HCT116 (cell line): ENCODE measurements at regions not wholly inside any gene's neighbourhood (a gene's known extent, or its start where the extent isn't known, plus 50 kb on each side); places are given as distances from the start of the nearest gene placed in this dataset.

ENCODE experiments used
- ATAC-seq: fragments of 200-7000 bp; cut with Tn5 transposase; 2 replicates; pipeline ENCODE4 v1.9.1; 2020; ENCODE audit warnings: mild to moderate bottlenecking, moderate library complexity
- BruUV-seq: library from RNA; stranded (reverse); fragments of 400-500 nt; replicated peaks from 2 replicates; lab custom pipeline; 2021; lab: Mats Ljungman, UMichigan
- CTCF ChIA-PET: fragments of 300-600 bp; sonication (Branson Sonifier 250); formaldehyde crosslinking; loops from one replicate; lab custom pipeline; 2021; ENCODE audit warnings: antibody characterized with exemption; lab: Charles Lee
- POLR2A ChIA-PET: fragments of 300-600, 350-600 bp; sonication (Branson Sonifier 250); formaldehyde crosslinking; loops from one replicate; lab custom pipeline; 2021; ENCODE audit warnings: antibody characterized with exemption; lab: Charles Lee
- RAD21 ChIA-PET, 2 experiments: fragments of 300-600 bp; sonication (Branson Sonifier 250); formaldehyde crosslinking; loops; one replicate each; lab custom pipeline; 2023; ENCODE audit warnings: low total read pairs in 2 of 2; ENCODE audit not compliant: uncharacterized antibody in 2 of 2, unreplicated experiment in 2 of 2, low non-redundant PET in 1 of 2; lab: Charles Lee
- DNase-seq: peaks from one replicate; pipeline ENCODE4 v3.0.0-alpha.2; 2010; ENCODE audit warnings: low read depth, low spot score
- H2AFZ ChIP-seq: fragments of 200-600 bp; shearing (Covaris generic), sonication (generic); 2 replicates; pipeline ENCODE4 v1.6.1; 2017; ENCODE audit warnings: low read depth, mixed run types, mixed read lengths, antibody characterized with exemption, low read length; ENCODE audit not compliant: poor library complexity, severe bottlenecking
- H3K27ac ChIP-seq: 2 replicates; pipeline ENCODE4 v1.5.1; 2012; ENCODE audit warnings: low read depth, low read length
- H3K27me3 ChIP-seq: fragments of 200-600 bp; sonication (generic); 2 replicates; pipeline ENCODE4 v1.6.1; 2016; ENCODE audit warnings: mixed run types, low read length, mixed read lengths; ENCODE audit not compliant: insufficient read depth
- H3K36me3 ChIP-seq, 2 experiments: fragments of 200-500 bp in 1 of 2; fragments of 200-600 bp in 1 of 2; sonication (Bioruptor generic) in 1 of 2; sonication (generic) in 1 of 2; 2 replicates each; pipeline versions ENCODE4 v1.5.1 to v1.6.1; 2014 to 2016; ENCODE audit warnings: low read length in 2 of 2, inconsistent platforms in 1 of 2, mixed read lengths in 1 of 2, mixed run types in 1 of 2; ENCODE audit not compliant: insufficient read depth in 2 of 2, control insufficient read depth in 1 of 2
- H3K4me1 ChIP-seq, 2 experiments: fragments of 200-600 bp in 1 of 2; sonication (generic) in 1 of 2; 2 replicates each; pipeline versions ENCODE4 v1.5.1 to v1.6.1; 2012 to 2017; ENCODE audit warnings: low read length in 2 of 2, inconsistent platforms in 1 of 2, mild to moderate bottlenecking in 1 of 2, mixed read lengths in 1 of 2, mixed run types in 1 of 2, moderate library complexity in 1 of 2; ENCODE audit not compliant: insufficient read depth in 2 of 2, control insufficient read depth in 1 of 2
- H3K4me2 ChIP-seq: fragments of 200-600 bp; sonication (generic); 2 replicates; pipeline ENCODE4 v1.6.1; 2017; ENCODE audit warnings: mixed run types, low read length, mixed read lengths
- H3K4me3 ChIP-seq, 2 experiments: fragments of 200-600 bp in 1 of 2; sonication (generic) in 1 of 2; replicated peaks in 1 of 2; 2 replicates each; pipeline ENCODE4 v1.5.1; 2011 to 2016; ENCODE audit warnings: low read length in 2 of 2, control low read depth in 1 of 2, low read depth in 1 of 2, mild to moderate bottlenecking in 1 of 2, mixed read lengths in 1 of 2, mixed run types in 1 of 2
- H3K79me2 ChIP-seq: fragments of 200-600 bp; sonication (generic); 2 replicates; pipeline ENCODE4 v1.6.1; 2017; ENCODE audit warnings: mild to moderate bottlenecking, mixed run types, low read length, moderate library complexity, mixed read lengths; ENCODE audit not compliant: insufficient read depth
- H3K9ac ChIP-seq: fragments of 200-600 bp; sonication (generic); 2 replicates; pipeline ENCODE4 v1.6.1; 2016; ENCODE audit warnings: low read length, mixed read lengths
- H3K9me2 ChIP-seq: fragments of 200-600 bp; sonication (generic), shearing (Covaris generic); 2 replicates; pipeline ENCODE4 v1.6.1; 2017; ENCODE audit warnings: mixed run types, mild to moderate bottlenecking, moderate library complexity; ENCODE audit not compliant: insufficient read depth
- H3K9me3 ChIP-seq, 2 experiments: fragments of 200-500 bp in 1 of 2; fragments of 200-600 bp in 1 of 2; sonication (Bioruptor generic) in 1 of 2; sonication (generic) in 1 of 2; 2 replicates each; pipeline ENCODE4 v1.6.1; 2014 to 2017; ENCODE audit warnings: low read length in 2 of 2, mixed read lengths in 2 of 2, inconsistent platforms in 1 of 2, low read depth in 1 of 2, mild to moderate bottlenecking in 1 of 2, mixed run types in 1 of 2, moderate library complexity in 1 of 2; ENCODE audit not compliant: control insufficient read depth in 1 of 2, insufficient read depth in 1 of 2
- H4K20me1 ChIP-seq: fragments of 200-600 bp; sonication (generic), shearing (Covaris generic); 2 replicates; pipeline ENCODE4 v1.6.1; 2017; ENCODE audit warnings: mixed run types, mild to moderate bottlenecking, moderate library complexity; ENCODE audit not compliant: insufficient read depth
- CBX3 ChIP-seq: IDR thresholded peaks from 2 replicates; pipeline ENCODE4 v1.6.1; 2012; ENCODE audit warnings: low read depth
- CEBPB ChIP-seq: IDR thresholded peaks from 2 replicates; pipeline ENCODE4 v1.6.1; 2012; ENCODE audit warnings: low read depth
- CTCF ChIP-seq, 3 experiments: fragments of 200-600 bp in 1 of 3; sonication (generic) in 1 of 3; IDR thresholded peaks in 2 of 3; conservative IDR thresholded peaks in 1 of 3; 2 replicates each; pipeline ENCODE4 v1.5.1; 2012 to 2017; ENCODE audit warnings: low read depth in 2 of 3, low read length in 2 of 3, antibody characterized with exemption in 1 of 3, borderline replicate concordance in 1 of 3, control low read depth in 1 of 3, mild to moderate bottlenecking in 1 of 3, mixed read lengths in 1 of 3, mixed run types in 1 of 3, moderate library complexity in 1 of 3; ENCODE audit not compliant: insufficient read depth in 1 of 3
- EGR1 ChIP-seq: IDR thresholded peaks from 2 replicates; pipeline ENCODE4 v1.6.1; 2012; ENCODE audit warnings: low read depth
- EZH2 ChIP-seq: fragments of 200-600 bp; sonication (generic); IDR thresholded peaks from 2 replicates; pipeline ENCODE4 v1.6.1; 2017; ENCODE audit warnings: antibody characterized with exemption, mixed run types
- EZH2phosphoT487 ChIP-seq: fragments of 200-600 bp; IDR thresholded peaks from 2 replicates; pipeline ENCODE4 v1.6.1; 2018; ENCODE audit warnings: antibody characterized with exemption, borderline replicate concordance
- FOSL1 ChIP-seq: IDR thresholded peaks from 2 replicates; pipeline ENCODE4 v1.6.1; 2012; ENCODE audit warnings: low read depth
- JUND ChIP-seq: IDR thresholded peaks from 2 replicates; pipeline ENCODE4 v1.6.1; 2012
- MAX ChIP-seq: IDR thresholded peaks from 2 replicates; pipeline ENCODE4 v1.6.1; 2012
- POLR2A ChIP-seq: IDR thresholded peaks from 2 replicates; pipeline ENCODE4 v1.7.0; 2011; ENCODE audit warnings: borderline replicate concordance; ENCODE audit not compliant: insufficient read depth, insufficient read length; ENCODE audit errors: extremely low read depth
- RAD21 ChIP-seq: IDR thresholded peaks from 2 replicates; pipeline ENCODE4 v1.6.1; 2012; ENCODE audit warnings: low read depth, mild to moderate bottlenecking
- REST ChIP-seq: IDR thresholded peaks from 2 replicates; pipeline ENCODE4 v1.6.1; 2012; ENCODE audit warnings: low read depth
- SIN3A ChIP-seq: IDR thresholded peaks from 2 replicates; pipeline ENCODE4 v1.6.1; 2012; ENCODE audit warnings: low read depth
- SP1 ChIP-seq: IDR thresholded peaks from 2 replicates; pipeline ENCODE4 v1.6.1; 2012; ENCODE audit warnings: low read depth
- TCF7L2 ChIP-seq: IDR thresholded peaks from 2 replicates; pipeline ENCODE4 v1.7.0; 2011; ENCODE audit warnings: borderline replicate concordance, inconsistent platforms; ENCODE audit not compliant: insufficient read depth, insufficient read length; ENCODE audit errors: extremely low read depth
- YY1 ChIP-seq: IDR thresholded peaks from 2 replicates; pipeline ENCODE4 v1.6.1; 2011; ENCODE audit warnings: low read length, low read depth, moderate library complexity, mild to moderate bottlenecking; ENCODE audit not compliant: insufficient replicate concordance; ENCODE audit errors: extremely low read depth
- ZBTB33 ChIP-seq: IDR thresholded peaks from 2 replicates; pipeline ENCODE4 v1.6.1; 2011; ENCODE audit warnings: mild to moderate bottlenecking, low read length, moderate library complexity; ENCODE audit not compliant: insufficient replicate concordance; ENCODE audit errors: extremely low read depth
- ZFX ChIP-seq: fragments of 450-650 bp; IDR thresholded peaks from 2 replicates; pipeline ENCODE4 v1.6.1; 2017
- intact Hi-C: fragments of 100-400 bp; cut with micrococcal nuclease; formaldehyde crosslinking; loops from 2 replicates; pipeline ENCODE4 v1.10.0; 2022

- ChIA-PET RAD21 (interaction anchor here (0.7 to 0.9 kb wide), 2 partner anchors 26 to 33 kb away, joined by 3 read pairs; no protein-coding TSS in a partner anchor), CTCF (interaction anchor here (0.6 kb wide), 1 partner anchor 34 kb away, joined by 4 read pairs; no protein-coding TSS in a partner anchor), POLR2A (interaction anchor here (0.8 to 2.1 kb wide), 7 partner anchors 9 to 81 kb away, joined by 3 to 8 read pairs (median 4); no protein-coding TSS in a partner anchor)
- BruUV-seq, result no TSS peak
- peak overlapping the region; percentile 76 for H3K27ac ChIP-seq
- no peaks in the 10 kb centered on the region for H3K27me3 ChIP-seq
- peak overlapping the region; percentile 62 for H3K9ac ChIP-seq
- TF ChIP-seq EZH2 (no peak), SP1 (peak; percentile 38; the same call in 1 of the 2 replicates), ZBTB33 (no peak), FOSL1 (no peak), CTCF (IDR thresholded peaks at IDR 0.05 in 2 of 3, conservative IDR thresholded peaks at IDR 0.05 in 1 of 3; ENCODE audit: borderline replicate concordance in 1 of 3, insufficient read depth in 1 of 3, low read depth in 2 of 3, low read length in 2 of 3) (no peak), TCF7L2 (no peak), ZFX (no peak), SIN3A (no peak; the same call in 1 of the 2 replicates), CBX3 (peak; percentile 42; the same call in 1 of the 2 replicates), EGR1 (0 out of 2 replicates have a peak, but pooled peaks have one; percentile 5), RAD21 (peak; percentile 10; the same call in 1 of the 2 replicates), POLR2A (no peak), EZH2phosphoT487 (no peak), YY1 (no peak), MAX (peak; percentile 27; the same call in 1 of the 2 replicates), JUND (peak; percentile 18; the same call in 1 of the 2 replicates), REST (no peak), CEBPB (no peak)
- H3K9me2 ChIP-seq, result no peaks in the 10 kb centered on the region
- H3K79me2 ChIP-seq, result no peaks in the 10 kb centered on the region
- ATAC-seq (0 out of 2 replicates have a peak, but pooled peaks have one; percentile 8), DNase-seq (no peak)
- intact Hi-C loops, result loop anchor here (2.0 to 5.0 kb wide), 2 partner anchors 42 to 80 kb away; no protein-coding TSS in a partner anchor
- H2AFZ ChIP-seq, result peak overlapping the region; percentile 43
- no peaks in the 10 kb centered on the region for H3K9me3 ChIP-seq
- H3K4me1 ChIP-seq, result peaks cover 72 to 96% of the 10 kb centered on the region in 2 experiments
- no peaks in the 10 kb centered on the region for H3K36me3 ChIP-seq
- peak overlapping the region; percentile 20 to 48 for H3K4me3 ChIP-seq
- peak overlapping the region; percentile 82 for H3K4me2 ChIP-seq
- no peaks in the 10 kb centered on the region for H4K20me1 ChIP-seq
Measured at GRCh38 chr4:186806679-186807421, 83.2 kb upstream of the FAT1 start.
